CD14-positive monocyte (primary cell): ENCODE measurements at regions not wholly inside any gene's neighbourhood (a gene's known extent, or its start where the extent isn't known, plus 50 kb on each side); places are given as distances from the start of the nearest gene placed in this dataset.

Experiments
- DNase-seq, 3 donors: peaks; one replicate each; pipeline ENCODE4 v3.0.0-alpha.2; 2011 to 2022
- H2AFZ ChIP-seq: 2 replicates; pipeline ENCODE4 v1.6.0; 2012; ENCODE audit warnings: mild to moderate bottlenecking, low read depth, low read length, inconsistent platforms; ENCODE audit not compliant: insufficient read depth, poor library complexity, severe bottlenecking
- H3K27ac ChIP-seq, 2 donors: 1 replicate in 1 of 2; 2 replicates in 1 of 2; pipeline ENCODE4 v1.5.1; 2012 to 2013; ENCODE audit warnings: low read length in 2 of 2, control low read depth in 1 of 2, inconsistent platforms in 1 of 2, low read depth in 1 of 2, mild to moderate bottlenecking in 1 of 2
- H3K27me3 ChIP-seq, 2 donors: one replicate each; pipeline versions ENCODE4 v1.6.0 to v1.6.1; 2011 to 2013; ENCODE audit warnings: low read length in 2 of 2; ENCODE audit not compliant: control insufficient read depth in 2 of 2, insufficient read depth in 2 of 2
- H3K36me3 ChIP-seq, 2 donors: replicated peaks in 1 of 2; 1 replicate in 1 of 2; 2 replicates in 1 of 2; pipeline versions ENCODE4 v1.5.1 to v1.6.1; 2012 to 2013; ENCODE audit warnings: low read length in 2 of 2, control low read depth in 1 of 2, inconsistent platforms in 1 of 2, mild to moderate bottlenecking in 1 of 2; ENCODE audit not compliant: insufficient read depth in 2 of 2, control insufficient read depth in 1 of 2
- H3K4me1 ChIP-seq, 2 donors: 1 replicate in 1 of 2; 2 replicates in 1 of 2; pipeline versions ENCODE4 v1.5.1 to v1.6.1; 2012 to 2013; ENCODE audit warnings: low read length in 2 of 2, control low read depth in 1 of 2, inconsistent platforms in 1 of 2, mild to moderate bottlenecking in 1 of 2, moderate library complexity in 1 of 2; ENCODE audit not compliant: insufficient read depth in 2 of 2, control insufficient read depth in 1 of 2
- H3K4me2 ChIP-seq: replicated peaks from 2 replicates; pipeline ENCODE3; 2012; ENCODE audit warnings: low read length, moderate library complexity, mild to moderate bottlenecking; ENCODE audit not compliant: poor library complexity, severe bottlenecking; ENCODE audit errors: extremely low read depth
- H3K4me3 ChIP-seq, 3 experiments: fragments of 200-600 bp in 1 of 3; sonication (generic) in 1 of 3; replicated peaks in 1 of 3; 1 replicate in 2 of 3; 2 replicates in 1 of 3; pipeline ENCODE4 v1.5.1; 2011 to 2013; ENCODE audit warnings: low read length in 3 of 3, mild to moderate bottlenecking in 3 of 3, control low read depth in 2 of 3, low read depth in 2 of 3, inconsistent platforms in 1 of 3, moderate library complexity in 1 of 3
- H3K79me2 ChIP-seq: 2 replicates; pipeline ENCODE4 v1.6.0; 2012; ENCODE audit warnings: mild to moderate bottlenecking, control low read depth, inconsistent platforms, low read length, moderate library complexity; ENCODE audit not compliant: insufficient read depth
- H3K9ac ChIP-seq: 2 replicates; pipeline ENCODE4 v1.6.0; 2017; ENCODE audit warnings: low read length, mild to moderate bottlenecking; ENCODE audit not compliant: insufficient read depth, poor library complexity, severe bottlenecking
- H3K9me3 ChIP-seq, 2 donors: replicated peaks in 1 of 2; 1 replicate in 1 of 2; 2 replicates in 1 of 2; pipeline versions ENCODE4 v1.5.1 to v1.6.1; 2012 to 2013; ENCODE audit warnings: low read length in 2 of 2, control low read depth in 1 of 2; ENCODE audit not compliant: control insufficient read depth in 1 of 2, insufficient read depth in 1 of 2
- H4K20me1 ChIP-seq: 2 replicates; pipeline ENCODE4 v1.6.0; 2012; ENCODE audit warnings: mild to moderate bottlenecking, low read length, control low read depth, moderate library complexity; ENCODE audit not compliant: insufficient read depth
- H3K27ac Mint-ChIP-seq, 7 donors: one replicate each; pipeline ENCODE4 v1.8.0; 2020; ENCODE audit warnings: mild to moderate bottlenecking in 7 of 7, mixed read lengths in 7 of 7, moderate library complexity in 6 of 7, inconsistent platforms in 2 of 7
- H3K27me3 Mint-ChIP-seq, 3 donors: one replicate each; pipeline ENCODE4 v1.8.0; 2021 to 2022; ENCODE audit warnings: low read depth in 3 of 3, mild to moderate bottlenecking in 3 of 3, mixed read lengths in 3 of 3, moderate library complexity in 3 of 3, inconsistent platforms in 1 of 3
- H3K36me3 Mint-ChIP-seq, 2 donors: one replicate each; pipeline ENCODE4 v1.8.0; 2020; ENCODE audit warnings: mixed read lengths in 2 of 2, inconsistent platforms in 1 of 2, mild to moderate bottlenecking in 1 of 2
- H3K4me1 Mint-ChIP-seq: one replicate; pipeline ENCODE4 v1.8.0; 2020; ENCODE audit warnings: mild to moderate bottlenecking, mixed read lengths
- H3K4me3 Mint-ChIP-seq, 2 donors: one replicate each; pipeline ENCODE4 v1.8.0; 2020; ENCODE audit warnings: mild to moderate bottlenecking in 2 of 2, mixed read lengths in 2 of 2, moderate library complexity in 1 of 2
- H3K9me3 Mint-ChIP-seq, 7 donors: one replicate each; pipeline ENCODE4 v1.8.0; 2020 to 2022; ENCODE audit warnings: mixed read lengths in 7 of 7, mild to moderate bottlenecking in 6 of 7, moderate library complexity in 6 of 7, inconsistent platforms in 2 of 7
- WGBS: methylation state at CpG from one replicate; pipeline ENCODE4 v1.1.5; 2013; ENCODE audit warnings: missing lambda C conversion rate; ENCODE audit not compliant: insufficient coverage; 5-methylcytosine and 5-hydroxymethylcytosine counted together
- intact Hi-C, 2 donors: fragments of 100-400 bp; cut with micrococcal nuclease; formaldehyde crosslinking; loops; one replicate each; pipeline versions ENCODE4 v1.15.0 to v1.15.1; 2023
- TF ChIP-seq, protein P1 (sequence below): fragments of 200-600 bp; IDR thresholded peaks from one replicate; pipeline ENCODE4 v1.8.0; 2022; ENCODE audit warnings: antibody characterized with exemption, mild to moderate bottlenecking

DNA sequence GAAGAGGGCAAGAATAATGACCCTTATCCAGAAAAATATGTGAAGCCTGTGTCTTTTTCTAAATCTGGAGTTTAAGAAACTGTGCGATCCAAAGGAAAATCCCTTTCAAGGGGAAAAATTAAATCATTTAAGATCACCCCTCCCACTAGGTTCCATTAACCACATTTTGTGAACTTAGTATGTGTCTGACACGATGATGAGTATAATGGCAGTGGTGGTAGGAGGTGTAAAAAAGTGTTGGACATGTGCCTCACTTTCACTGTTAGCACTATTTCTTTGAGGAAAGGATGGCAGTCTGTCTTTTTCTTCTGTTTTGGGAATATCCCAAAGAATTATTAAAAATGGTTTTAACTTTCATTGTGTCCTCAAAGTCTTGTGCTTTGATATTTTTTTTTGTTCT lies 392.3 kb upstream of the CITED2 start:
- Mint-ChIP-seq H3K27ac (no peak overlapping the region), H3K9me3 (no peaks in the 10 kb centered on the region), H3K27me3 (no peaks in the 10 kb centered on the region), H3K4me3 (no peak overlapping the region), H3K4me1 (peaks cover 36% of the 10 kb centered on the region), H3K36me3 (no peaks in the 10 kb centered on the region)
- Histone ChIP-seq H3K27me3 (no peaks in the 10 kb centered on the region), H3K27ac (no peak overlapping the region), H4K20me1 (no peaks in the 10 kb centered on the region), H3K9ac (no peak overlapping the region), H2AFZ (no peak overlapping the region), H3K36me3 (no peaks in the 10 kb centered on the region), H3K4me3 (no peak overlapping the region), H3K9me3 (no peaks in the 10 kb centered on the region), H3K79me2 (no peaks in the 10 kb centered on the region), H3K4me1 (peaks cover 34 to 41% of the 10 kb centered on the region in 2 donors), H3K4me2 (no peak overlapping the region)
- no CpG with 5 or more reads among the region's 2 CpGs for WGBS
- DNase-seq = no peak
- TF ChIP-seq, protein P1, sequence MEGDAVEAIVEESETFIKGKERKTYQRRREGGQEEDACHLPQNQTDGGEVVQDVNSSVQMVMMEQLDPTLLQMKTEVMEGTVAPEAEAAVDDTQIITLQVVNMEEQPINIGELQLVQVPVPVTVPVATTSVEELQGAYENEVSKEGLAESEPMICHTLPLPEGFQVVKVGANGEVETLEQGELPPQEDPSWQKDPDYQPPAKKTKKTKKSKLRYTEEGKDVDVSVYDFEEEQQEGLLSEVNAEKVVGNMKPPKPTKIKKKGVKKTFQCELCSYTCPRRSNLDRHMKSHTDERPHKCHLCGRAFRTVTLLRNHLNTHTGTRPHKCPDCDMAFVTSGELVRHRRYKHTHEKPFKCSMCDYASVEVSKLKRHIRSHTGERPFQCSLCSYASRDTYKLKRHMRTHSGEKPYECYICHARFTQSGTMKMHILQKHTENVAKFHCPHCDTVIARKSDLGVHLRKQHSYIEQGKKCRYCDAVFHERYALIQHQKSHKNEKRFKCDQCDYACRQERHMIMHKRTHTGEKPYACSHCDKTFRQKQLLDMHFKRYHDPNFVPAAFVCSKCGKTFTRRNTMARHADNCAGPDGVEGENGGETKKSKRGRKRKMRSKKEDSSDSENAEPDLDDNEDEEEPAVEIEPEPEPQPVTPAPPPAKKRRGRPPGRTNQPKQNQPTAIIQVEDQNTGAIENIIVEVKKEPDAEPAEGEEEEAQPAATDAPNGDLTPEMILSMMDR = no peak
- intact Hi-C loops = loop anchor here (10.0 kb wide), 3 partner anchors 52 to 632 kb away; partner anchors contain the start of gene HECA (in 1 of the 2)

DNA sequence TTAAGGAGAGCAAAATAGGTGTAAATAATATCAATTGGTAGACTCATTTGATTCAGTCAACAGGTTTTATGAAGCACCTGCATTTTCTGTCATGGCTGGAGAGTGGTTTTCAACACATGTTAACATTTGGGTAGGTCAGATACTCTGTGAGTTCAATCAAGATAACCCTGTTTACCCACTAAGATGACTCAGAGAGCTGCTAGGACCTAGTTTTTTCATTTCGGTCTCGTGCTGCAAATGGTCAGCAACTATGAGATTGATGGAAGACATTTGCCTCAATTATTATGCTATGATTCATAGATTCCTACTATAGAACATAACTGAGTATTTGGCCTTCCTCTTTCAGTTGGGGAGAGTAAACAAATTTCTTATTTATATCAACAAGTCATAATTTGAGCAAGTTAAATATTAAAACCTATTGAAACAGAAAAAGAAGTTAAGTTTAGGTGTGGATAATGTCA lies 391.4 kb upstream of the CITED2 start:
- H3K27ac Mint-ChIP-seq = peak overlapping the region in 3 of 7 donors; percentile 27 to 46 (median 28)
- H3K27me3 Mint-ChIP-seq = no peaks in the 10 kb centered on the region
- H4K20me1 ChIP-seq = no peaks in the 10 kb centered on the region
- WGBS = no CpG with 5 or more reads among the region's 2 CpGs
- intact Hi-C loops = loop anchor here (10.0 kb wide), 3 partner anchors 51 to 631 kb away; partner anchors contain the start of gene HECA (in 1 of the 2)
- no peaks in the 10 kb centered on the region for H3K9me3 ChIP-seq
- no peak overlapping the region for H3K4me2 ChIP-seq
- no peaks in the 10 kb centered on the region for H3K79me2 ChIP-seq
- H3K27ac ChIP-seq = no peak overlapping the region
- H3K4me3 ChIP-seq = no peak overlapping the region
- TF ChIP-seq, protein P1 = no peak
- H3K27me3 ChIP-seq = no peaks in the 10 kb centered on the region
- DNase-seq = peak in 1 of 3 donors; percentile 16
- no peak overlapping the region for H3K4me3 Mint-ChIP-seq
- H3K4me1 Mint-ChIP-seq = peaks cover 36% of the 10 kb centered on the region
- H3K4me1 ChIP-seq = peaks cover 35 to 42% of the 10 kb centered on the region in 2 donors
- no peaks in the 10 kb centered on the region for H3K9me3 Mint-ChIP-seq
- no peaks in the 10 kb centered on the region for H3K36me3 ChIP-seq
- no peak overlapping the region for H3K9ac ChIP-seq
- H2AFZ ChIP-seq = no peak overlapping the region
- no peaks in the 10 kb centered on the region for H3K36me3 Mint-ChIP-seq
